ENCODE measurements at regions not wholly inside any gene's neighbourhood (a gene's known extent, or its start where the extent isn't known, plus 50 kb on each side); places are given as distances from the start of the nearest gene placed in this dataset.

- TF ChIP-seq, protein P1, sequence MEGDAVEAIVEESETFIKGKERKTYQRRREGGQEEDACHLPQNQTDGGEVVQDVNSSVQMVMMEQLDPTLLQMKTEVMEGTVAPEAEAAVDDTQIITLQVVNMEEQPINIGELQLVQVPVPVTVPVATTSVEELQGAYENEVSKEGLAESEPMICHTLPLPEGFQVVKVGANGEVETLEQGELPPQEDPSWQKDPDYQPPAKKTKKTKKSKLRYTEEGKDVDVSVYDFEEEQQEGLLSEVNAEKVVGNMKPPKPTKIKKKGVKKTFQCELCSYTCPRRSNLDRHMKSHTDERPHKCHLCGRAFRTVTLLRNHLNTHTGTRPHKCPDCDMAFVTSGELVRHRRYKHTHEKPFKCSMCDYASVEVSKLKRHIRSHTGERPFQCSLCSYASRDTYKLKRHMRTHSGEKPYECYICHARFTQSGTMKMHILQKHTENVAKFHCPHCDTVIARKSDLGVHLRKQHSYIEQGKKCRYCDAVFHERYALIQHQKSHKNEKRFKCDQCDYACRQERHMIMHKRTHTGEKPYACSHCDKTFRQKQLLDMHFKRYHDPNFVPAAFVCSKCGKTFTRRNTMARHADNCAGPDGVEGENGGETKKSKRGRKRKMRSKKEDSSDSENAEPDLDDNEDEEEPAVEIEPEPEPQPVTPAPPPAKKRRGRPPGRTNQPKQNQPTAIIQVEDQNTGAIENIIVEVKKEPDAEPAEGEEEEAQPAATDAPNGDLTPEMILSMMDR (IDR thresholded peaks at IDR 0.05; ENCODE audit: low read depth, low read length, missing input control) = no peak
- TF ChIP-seq YY1 (IDR thresholded peaks at IDR 0.05) (no peak), RAD21 (IDR thresholded peaks at IDR 0.05) (no peak), EGR1 (IDR thresholded peaks at IDR 0.05; ENCODE audit: low read depth in 2 of 2) (no peak), RXRA (IDR thresholded peaks at IDR 0.05) (no peak)
- TF ChIP-seq, protein P2, sequence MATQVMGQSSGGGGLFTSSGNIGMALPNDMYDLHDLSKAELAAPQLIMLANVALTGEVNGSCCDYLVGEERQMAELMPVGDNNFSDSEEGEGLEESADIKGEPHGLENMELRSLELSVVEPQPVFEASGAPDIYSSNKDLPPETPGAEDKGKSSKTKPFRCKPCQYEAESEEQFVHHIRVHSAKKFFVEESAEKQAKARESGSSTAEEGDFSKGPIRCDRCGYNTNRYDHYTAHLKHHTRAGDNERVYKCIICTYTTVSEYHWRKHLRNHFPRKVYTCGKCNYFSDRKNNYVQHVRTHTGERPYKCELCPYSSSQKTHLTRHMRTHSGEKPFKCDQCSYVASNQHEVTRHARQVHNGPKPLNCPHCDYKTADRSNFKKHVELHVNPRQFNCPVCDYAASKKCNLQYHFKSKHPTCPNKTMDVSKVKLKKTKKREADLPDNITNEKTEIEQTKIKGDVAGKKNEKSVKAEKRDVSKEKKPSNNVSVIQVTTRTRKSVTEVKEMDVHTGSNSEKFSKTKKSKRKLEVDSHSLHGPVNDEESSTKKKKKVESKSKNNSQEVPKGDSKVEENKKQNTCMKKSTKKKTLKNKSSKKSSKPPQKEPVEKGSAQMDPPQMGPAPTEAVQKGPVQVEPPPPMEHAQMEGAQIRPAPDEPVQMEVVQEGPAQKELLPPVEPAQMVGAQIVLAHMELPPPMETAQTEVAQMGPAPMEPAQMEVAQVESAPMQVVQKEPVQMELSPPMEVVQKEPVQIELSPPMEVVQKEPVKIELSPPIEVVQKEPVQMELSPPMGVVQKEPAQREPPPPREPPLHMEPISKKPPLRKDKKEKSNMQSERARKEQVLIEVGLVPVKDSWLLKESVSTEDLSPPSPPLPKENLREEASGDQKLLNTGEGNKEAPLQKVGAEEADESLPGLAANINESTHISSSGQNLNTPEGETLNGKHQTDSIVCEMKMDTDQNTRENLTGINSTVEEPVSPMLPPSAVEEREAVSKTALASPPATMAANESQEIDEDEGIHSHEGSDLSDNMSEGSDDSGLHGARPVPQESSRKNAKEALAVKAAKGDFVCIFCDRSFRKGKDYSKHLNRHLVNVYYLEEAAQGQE (IDR thresholded peaks at IDR 0.05) = no peak
- TF ChIP-seq, protein P3, sequence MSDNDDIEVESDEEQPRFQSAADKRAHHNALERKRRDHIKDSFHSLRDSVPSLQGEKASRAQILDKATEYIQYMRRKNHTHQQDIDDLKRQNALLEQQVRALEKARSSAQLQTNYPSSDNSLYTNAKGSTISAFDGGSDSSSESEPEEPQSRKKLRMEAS (IDR thresholded peaks at IDR 0.05) = no peak
Observed at GRCh38 chr13:48808683-48809082, 155.0 kb downstream of the CYSLTR2 start.

Data from liver (tissue), 3 donors.